Caki2 (cell line): ENCODE measurements at regions not wholly inside any gene's neighbourhood (a gene's known extent, or its start where the extent isn't known, plus 50 kb on each side); places are given as distances from the start of the nearest gene placed in this dataset.
A peak's percentile ranks its signal among the peaks of the same experiment; 100 is the strongest.

Experiments
- DNase-seq: peaks from one replicate; pipeline ENCODE4 v3.0.0-alpha.2; 2015; ENCODE audit warnings: low read depth
- in situ Hi-C: cut with HindIII; loops from 2 replicates; pipeline ENCODE4 v1.10.0; 2016; ENCODE audit warnings: low sequenced_read_pairs, low pct_unique_long_range_greater_than_20kb, mixed read lengths

DNA sequence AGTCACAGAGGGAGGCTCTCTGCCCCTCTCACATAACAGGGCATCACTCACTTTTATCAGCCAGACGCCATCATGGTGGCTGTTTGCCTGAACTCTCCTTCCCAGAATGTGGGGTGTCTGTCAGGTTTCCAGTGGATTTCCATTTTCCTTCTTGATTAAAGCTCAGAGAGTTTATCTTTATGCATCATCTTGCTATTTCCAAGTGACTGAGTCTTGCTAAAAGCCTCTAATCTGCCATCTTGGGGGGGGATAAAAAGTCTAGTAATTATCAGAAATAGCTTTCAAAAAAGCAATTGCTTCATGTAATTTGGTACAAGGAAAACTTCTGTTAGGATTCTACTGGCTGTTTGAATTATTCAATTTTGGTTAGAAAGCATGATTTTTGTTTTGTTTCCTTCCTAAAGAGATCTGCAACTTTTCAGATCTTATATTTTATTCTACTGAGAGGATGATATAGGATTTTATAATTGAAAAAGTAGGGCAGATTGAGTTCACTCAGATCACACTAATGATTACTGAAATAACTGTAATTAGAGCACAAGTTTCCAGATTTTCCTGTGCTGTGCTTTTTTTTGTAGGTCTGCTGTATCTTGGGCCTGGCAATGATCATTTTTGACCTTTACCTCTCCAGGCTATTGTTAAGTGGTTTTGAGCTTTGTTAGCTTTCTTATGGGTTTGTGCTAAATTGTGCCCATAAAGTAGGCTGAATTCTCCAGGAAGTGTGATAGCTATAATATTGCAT, 661.5 kb downstream of the TLE4 start:
- no peak for DNase-seq
- in situ Hi-C loops: no loop called here

DNA sequence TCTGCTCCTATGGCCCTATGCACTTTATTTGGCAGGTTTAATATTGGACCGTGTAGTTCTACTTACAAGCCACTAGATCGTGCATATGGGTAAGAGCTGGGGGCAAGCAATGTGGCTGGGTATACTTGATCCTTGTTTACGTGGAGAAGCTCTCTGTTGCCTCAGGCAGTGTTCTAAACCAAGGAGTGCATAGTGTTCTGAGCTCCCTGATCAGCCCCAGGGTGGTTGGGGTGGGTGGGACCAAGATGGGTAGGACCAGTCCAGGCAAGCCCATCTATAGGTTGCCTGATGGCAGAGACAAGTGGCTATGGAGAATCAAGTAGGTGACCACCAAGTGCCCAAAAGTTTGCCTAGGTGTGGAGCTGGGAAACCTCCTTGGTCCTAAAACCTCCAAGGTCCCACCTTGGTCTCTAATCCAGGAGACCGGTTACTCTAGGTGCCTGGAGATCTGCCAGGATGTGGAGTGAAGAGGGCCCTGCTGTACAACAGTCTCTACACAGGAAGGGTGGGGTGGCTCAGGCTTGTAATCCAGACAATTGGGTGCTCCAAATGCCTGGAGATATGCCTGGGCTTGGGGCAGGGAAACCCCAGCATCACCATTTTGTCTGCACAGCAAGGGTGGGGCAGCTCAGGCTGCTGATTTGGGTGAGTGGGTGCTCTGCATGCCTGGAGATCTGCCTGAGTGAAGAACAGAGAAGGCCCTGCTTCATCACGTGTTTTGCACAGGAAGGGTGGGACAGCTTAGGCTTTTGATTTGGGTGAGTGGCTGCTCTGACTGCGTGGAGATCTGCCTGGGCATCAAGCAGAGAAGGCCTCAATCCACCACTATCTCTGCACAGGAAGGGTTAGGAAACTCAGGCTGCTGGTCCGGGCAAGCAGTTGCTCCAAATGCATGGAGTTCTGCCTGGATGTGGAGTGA, 659.8 kb downstream of the TLE4 start:
- in situ Hi-C loops: no loop called here
- DNase-seq: peak; percentile 1

DNA sequence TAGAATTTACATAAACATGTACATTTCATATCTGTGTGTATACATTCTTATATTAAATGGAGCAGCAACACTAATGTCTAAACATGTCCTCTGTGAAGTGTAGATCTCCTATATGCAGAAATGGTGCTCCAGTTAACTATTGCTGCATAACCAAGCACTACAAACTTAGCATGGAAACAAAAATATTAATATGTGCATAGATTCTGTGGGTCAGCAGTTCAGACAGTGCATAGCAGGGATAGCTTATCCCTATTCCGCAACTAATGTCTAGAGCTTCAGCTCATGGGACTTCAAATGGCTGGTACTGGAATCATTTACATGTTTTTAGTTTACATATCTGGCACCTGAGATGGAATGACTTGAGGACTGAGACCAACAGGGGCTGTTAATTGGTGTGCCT, 652.1 kb downstream of the TLE4 start:
- in situ Hi-C loops: no loop called here

DNA sequence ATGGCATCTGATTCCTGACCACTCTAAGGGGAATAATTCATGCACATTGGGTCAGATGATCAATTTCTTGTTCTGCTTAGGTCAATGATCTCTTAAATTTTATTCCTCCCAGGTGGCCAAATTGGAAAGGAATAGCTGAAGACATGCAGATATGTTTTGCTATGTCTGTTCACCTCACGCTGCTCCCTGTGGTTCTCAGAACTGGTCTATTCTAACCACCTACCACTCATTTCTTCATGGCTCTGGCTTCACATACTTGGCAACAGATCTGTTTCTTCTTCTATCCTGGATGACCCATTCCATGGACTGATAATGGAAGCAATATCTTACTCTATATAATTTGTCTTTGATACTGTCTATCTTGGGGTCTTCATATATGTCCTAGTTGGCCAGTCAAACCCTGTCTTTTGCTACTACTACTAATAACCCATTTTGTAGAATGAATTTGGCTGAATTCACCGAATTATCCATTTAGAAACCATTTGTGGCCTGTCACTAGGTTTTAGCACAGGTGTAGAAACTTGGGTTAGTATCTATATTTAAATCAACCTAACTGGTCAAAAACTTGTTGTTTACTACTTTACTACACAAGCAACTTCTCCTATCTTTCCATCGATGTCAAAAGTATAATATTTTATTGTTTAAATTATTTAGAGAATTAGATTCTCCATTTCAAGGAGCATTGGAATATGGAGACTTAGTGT, 650.9 kb downstream of the TLE4 start:
- in situ Hi-C loops: no loop called here
- DNase-seq: no peak

More for the DNA sequence above, 652.1 kb downstream of the TLE4 start:
- no peak for DNase-seq

DNA sequence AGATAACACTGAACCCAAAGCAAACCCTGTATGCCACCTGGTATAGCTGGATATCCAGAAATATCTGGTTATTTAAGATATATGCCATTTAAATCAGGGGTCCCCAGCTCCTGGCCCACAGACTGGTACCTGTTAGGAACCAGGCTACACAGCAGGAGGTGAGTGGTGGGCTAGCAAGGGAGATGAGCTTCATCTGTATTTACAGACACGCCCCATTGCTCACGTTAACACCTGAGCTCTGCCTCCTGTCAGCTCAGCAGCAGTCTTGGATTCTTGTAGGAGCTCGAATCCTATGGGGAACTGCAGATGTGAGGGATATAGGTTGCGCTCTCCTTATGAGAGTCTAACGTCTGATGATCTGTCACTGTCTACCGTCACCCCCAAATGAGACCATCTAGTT, 646.6 kb downstream of the TLE4 start:
- in situ Hi-C loops: no loop called here
- DNase-seq: no peak

DNA sequence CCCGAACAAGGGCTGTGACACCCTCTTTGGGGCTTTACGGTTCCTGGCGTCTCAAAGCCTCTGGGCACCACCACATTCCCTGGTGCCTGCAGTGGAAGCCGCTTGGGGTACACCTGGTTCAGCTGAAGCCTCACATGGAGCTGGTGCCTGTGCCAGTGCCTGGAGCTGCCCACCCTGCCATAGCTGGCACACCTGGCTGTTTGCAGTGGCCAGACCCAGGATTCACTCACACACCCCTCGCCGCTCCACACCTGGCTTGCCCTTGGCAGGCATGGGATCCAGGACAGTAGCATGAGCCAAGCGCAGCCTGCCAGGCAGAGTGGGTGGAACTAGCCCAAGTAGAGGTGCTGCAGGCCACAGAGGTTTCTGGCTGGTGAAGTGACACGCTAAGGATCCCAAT, 641.8 kb downstream of the TLE4 start:
- no peak for DNase-seq
- in situ Hi-C loops: no loop called here

DNA sequence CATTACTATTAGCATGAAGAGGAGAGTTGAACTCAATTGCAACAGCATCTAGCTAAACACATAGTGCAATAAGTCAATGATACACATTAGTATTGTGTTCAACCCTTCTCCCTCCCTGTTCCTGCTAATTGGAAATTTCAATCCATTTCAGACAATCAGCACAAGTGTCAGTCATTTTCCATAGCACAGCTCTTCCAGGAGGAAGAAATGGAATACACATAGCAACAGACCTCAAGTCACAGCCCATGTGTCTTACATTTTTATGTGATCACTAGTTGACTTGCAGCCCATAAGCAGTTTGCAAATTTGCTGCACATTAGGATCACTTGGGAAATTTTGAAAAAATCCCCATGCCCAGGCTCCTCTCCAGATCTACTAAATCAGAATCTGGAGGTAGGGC, 636.9 kb downstream of the TLE4 start:
- no peak for DNase-seq
- in situ Hi-C loops: no loop called here

DNA sequence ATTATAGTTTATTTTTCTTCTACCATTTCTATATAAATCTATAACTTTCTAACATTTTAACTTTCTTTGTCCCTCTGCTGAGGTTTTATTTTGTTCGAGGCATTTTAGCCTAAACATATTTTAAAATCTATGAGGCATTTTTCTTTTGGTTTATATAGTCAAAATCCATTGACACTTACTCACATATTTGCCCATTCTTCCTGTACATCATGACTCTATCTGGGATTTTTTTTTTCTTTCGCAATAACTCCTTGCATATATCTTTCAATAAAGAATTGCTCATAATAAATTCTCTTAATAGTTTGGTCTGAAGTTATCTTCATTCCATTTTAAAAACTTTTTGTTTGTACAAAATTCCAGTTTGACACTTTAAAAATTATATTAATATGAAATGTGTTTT, 632.3 kb downstream of the TLE4 start:
- in situ Hi-C loops: no loop called here
- no peak for DNase-seq

DNA sequence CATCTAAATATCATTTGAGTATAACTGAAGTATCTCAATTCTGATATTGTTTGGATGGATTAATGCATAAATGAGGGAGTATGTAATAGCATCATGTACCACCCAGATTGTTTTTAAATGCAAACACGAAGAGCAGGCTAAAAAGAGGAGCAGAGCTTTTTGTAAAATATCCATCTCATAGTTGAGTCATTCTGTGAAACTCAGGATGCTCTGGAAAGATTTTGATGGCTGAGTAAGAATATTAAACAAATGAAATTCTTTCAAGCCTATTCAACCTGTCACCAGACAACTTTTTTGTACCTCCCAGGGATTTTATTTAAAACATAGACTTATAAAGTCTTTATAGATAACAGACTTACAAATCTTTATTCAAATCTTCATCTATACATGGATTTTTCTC, 625.9 kb downstream of the TLE4 start:
- in situ Hi-C loops: no loop called here
- no peak for DNase-seq

DNA sequence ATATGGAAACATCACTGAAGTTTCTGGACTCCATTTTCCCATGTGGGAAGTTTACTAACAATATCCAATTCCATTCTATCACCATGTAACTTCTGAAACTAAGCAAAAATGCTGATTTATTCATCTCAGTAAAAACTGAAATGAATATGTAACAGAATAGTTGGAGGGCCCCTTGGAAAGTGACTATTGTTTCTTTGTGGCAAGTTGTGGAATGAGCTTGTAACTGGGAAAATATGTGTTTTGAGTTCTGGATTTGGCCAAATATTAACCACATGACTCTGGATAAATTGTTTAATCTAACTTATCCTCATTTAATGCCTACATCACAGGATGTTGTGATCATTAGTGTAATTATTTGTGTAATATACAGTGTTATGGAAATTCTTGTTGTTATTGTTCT, 619.3 kb downstream of the TLE4 start:
- in situ Hi-C loops: no loop called here
- DNase-seq: no peak

DNA sequence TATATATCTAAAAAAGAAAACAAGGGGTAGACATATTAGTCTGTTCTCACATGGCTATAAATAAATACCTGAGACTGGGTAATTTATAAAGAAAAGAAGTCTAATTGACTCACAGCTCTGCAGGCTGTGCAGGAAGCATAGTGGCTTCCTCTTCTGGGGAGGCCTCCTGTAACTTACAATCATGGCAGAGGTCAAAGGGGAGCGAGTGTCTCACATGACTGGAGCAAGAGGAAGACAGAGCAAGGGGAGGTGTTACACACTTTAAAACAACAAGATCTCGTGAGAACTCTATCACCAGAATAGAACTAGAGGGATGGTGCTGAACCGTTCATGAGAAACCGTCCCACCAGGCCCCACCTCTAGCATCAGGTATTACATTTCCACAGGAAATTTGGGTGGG, 616.8 kb downstream of the TLE4 start:
- DNase-seq: no peak
- in situ Hi-C loops: no loop called here

DNA sequence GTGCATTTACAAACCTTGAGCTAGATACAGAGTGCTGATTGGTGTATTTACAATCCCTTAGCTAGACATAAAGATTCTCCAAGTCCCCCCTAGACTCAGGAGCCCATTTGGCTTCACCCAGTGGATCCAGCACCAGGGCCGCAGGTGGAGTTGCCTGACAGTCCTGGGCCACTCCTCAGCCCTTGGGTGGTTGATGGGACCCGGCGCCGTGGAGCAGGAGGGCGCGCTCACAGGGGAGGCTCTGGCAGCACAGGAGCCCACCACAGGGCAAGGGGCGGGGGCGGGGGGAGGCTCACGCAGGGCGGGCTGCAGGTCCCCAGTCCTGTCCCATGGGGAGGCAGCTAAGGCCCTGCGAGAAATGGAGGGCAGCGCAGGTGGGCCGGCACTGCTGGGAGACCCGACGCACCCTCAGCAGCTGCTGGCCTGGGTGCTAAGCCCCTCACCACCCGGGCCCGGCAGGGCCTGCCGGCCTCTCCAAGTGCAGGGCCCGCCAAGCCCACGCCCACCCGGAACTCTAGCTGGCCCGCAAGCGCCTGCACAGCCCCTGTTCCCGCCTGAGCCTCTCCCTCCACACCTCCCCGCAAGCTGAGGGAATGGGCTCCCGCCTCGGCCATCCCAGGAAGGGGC, 613.5 kb downstream of the TLE4 start:
- in situ Hi-C loops: no loop called here
- DNase-seq: no peak

DNA sequence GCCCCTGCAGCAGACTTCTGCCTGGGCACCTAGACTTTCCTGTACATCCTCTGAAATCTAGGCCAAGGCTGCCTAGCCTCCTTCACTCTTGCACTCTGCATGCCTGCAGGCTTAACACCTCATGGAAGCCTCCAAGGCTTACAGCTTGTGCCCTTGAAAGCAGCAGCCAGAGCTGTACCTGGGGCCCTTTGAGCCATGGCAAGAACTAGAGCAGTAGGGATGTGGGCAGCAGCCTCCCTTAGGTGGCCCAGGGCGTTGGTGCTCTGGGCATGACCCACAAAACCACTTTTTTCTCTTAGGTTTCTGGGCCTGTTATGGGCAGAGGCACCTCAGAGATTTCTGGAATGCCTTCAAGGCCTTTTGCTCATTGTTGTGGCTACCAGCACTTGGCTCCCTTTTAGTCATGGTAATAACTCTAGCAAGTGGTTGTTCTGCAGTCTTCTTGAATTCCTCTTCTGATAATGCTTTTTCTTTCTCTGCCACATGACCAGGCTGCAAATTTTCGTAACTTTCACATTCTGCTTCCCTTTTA, 606.2 kb downstream of the TLE4 start:
- in situ Hi-C loops: no loop called here
- no peak for DNase-seq

DNA sequence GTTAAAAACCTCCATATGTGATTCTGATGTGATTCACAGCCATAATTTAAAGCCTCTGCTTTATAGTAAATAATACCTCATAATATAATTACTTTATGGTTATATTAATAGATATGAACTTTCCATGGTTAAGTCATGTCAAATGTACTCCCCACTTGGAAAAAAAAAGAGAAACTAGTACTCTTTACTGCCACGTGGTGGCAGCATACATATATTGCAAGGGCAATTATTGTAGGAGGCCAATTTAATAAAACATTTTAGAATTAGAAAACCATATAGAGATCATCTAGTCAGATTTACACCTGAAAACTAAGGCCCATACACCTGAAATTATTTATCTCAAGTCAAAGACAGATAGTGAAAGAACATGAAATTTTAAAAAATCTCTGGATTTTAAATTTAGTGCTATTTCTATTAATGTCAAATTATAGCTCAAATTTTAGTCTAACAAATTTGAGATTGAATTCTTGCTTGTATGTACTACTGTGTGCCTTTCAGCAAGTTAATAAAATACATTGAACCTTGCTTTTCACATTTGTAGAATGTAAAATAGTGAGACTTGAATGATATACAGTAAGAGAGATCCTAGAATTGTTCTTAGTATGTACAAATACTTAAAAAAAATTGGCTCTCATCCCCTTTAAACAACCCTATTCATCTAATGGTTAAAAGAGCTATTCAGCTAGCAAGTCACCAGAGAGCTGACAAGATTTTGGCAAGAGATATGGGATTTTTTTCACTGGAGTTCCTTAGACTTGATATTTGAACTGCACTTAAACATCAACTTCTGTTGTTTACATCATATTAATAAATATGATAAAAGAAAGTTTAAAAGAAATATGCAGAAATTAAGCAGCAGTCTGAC, 603.8 kb downstream of the TLE4 start:
- peak; percentile 6 for DNase-seq
- in situ Hi-C loops: no loop called here

DNA sequence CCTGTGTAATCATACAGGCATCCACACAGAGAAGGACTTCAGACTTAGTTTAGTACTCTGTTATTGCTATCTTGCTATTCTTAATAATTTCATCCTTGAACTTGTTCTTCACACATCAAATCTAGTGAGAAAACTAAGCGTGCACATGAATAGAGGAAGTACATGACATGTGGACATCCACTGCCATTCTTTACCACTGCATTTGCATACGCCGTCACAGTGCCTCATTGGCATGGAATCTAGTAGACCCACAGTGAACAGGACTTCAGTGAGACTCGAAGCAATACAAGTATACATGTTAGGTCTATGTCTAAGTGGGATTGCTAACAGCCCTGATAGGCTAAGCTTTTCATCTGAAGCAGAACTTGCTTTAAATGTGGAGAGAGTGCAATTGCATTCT, 592.1 kb downstream of the TLE4 start:
- in situ Hi-C loops: no loop called here

DNA sequence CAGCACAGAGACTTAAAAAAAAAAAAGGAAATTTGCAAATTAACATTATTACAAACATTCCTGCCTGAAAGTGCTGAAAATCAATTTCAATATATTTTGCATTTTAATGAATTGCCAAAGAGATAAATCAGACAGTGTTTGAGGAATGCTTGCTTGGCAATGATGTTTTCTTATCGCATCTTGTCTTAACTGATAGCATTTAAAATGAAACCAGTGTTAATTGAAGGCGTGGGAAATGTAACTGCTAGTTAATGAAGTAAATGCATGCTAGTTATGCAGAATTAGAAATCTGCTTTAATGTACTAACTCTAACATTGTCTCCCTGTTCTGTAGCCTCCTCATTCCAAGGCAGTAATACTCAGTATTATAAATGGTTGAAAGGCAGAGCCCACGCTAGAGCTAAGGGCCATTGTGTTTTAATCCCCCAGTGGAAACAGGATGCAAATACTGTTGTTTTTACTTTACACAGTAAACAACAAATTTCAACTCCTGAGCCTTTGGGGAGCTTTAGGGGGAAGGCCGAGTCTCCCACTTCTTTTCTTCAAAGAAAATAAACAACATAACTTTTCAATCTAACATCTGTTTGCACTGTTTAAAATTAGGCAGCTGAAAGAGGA, 586.9 kb downstream of the TLE4 start:
- DNase-seq: no peak
- in situ Hi-C loops: no loop called here

More for the DNA sequence above, 592.1 kb downstream of the TLE4 start:
- DNase-seq: no peak

DNA sequence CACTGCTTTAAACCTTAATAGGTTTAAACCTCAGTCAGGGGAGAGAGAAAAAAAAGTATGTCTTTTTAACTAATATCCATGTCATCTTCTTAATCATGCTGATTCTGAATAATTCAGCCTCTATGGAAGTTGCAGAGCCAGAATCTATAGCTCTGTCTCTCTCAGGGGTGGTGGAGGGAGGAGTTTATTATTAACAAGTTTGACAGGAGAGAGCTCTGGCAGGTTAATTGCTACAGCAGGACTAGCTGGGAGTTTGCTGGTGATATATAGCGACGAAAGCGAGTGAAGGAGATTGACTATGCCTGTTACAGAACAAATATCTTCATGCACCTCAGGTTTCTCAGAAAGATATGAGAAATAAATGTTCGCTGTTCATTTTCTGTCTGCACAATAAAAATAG, 586.4 kb downstream of the TLE4 start:
- no peak for DNase-seq
- in situ Hi-C loops: no loop called here
